IMR-90 (cell line): ENCODE measurements at regions not wholly inside any gene's neighbourhood (a gene's known extent, or its start where the extent isn't known, plus 50 kb on each side); places are given as distances from the start of the nearest gene placed in this dataset.

ENCODE experiments used
- CTCF ChIP-seq: conservative IDR thresholded peaks from 2 replicates; pipeline ENCODE4 v1.5.1; 2012; ENCODE audit warnings: mild to moderate bottlenecking, low read depth, low read length, improper control_type of control experiment
- ELK1 ChIP-seq: fragments of 150-350 bp; IDR thresholded peaks from 2 replicates; pipeline ENCODE4 v1.6.1; 2016; ENCODE audit warnings: low read depth, mild to moderate bottlenecking, low read length, moderate library complexity, borderline replicate concordance
- FOS ChIP-seq: fragments of 150-350 bp; IDR thresholded peaks from 2 replicates; pipeline ENCODE4 v1.6.1; 2016; ENCODE audit warnings: low read depth, low read length
- RFX5 ChIP-seq: IDR thresholded peaks from 2 replicates; pipeline ENCODE4 v1.8.0; 2012; ENCODE audit warnings: low read depth, mild to moderate bottlenecking, low read length, moderate library complexity

- no peak for TF ChIP-seq RFX5
- no peak for TF ChIP-seq CTCF
- TF ChIP-seq ELK1 = no peak
- TF ChIP-seq FOS = no peak
These were observed 608.3 kb upstream of the PCDH10 start for GRCh38 chr4:132540797-132541196.
